ENCODE measurements at regions not wholly inside any gene's neighbourhood (a gene's known extent, or its start where the extent isn't known, plus 50 kb on each side); places are given as distances from the start of the nearest gene placed in this dataset.

- TF ChIP-seq CTCF (IDR thresholded peaks at IDR 0.05) (no peak), POLR2AphosphoS5 (IDR thresholded peaks at IDR 0.05) (no peak)
Observed at GRCh38 chr5:143880178-143880577, 68.2 kb downstream of the HMHB1 start.

Data from suprapubic skin (tissue), 3 donors.